Uterus (tissue), 3 donors: ENCODE measurements at regions not wholly inside any gene's neighbourhood (a gene's known extent, or its start where the extent isn't known, plus 50 kb on each side); places are given as distances from the start of the nearest gene placed in this dataset.
A peak's percentile ranks its signal among the peaks of the same experiment; 100 is the strongest.
"Not testable (repeated sequence)": the region's sequence is repeated elsewhere in the genome, so short reads cannot be mapped to it uniquely, and the experiment has no call there.

Source experiments
- DNase-seq, 2 donors: peaks; one replicate each; pipeline ENCODE4 v3.0.0-alpha.2; 2019 to 2020
- H3K27ac ChIP-seq, 2 donors: fragments of 200-600 bp; sonication (generic); 1 replicate in 1 of 2; 2 replicates in 1 of 2; pipeline ENCODE4 v1.5.1; 2016 to 2018
- H3K27me3 ChIP-seq, 2 donors: fragments of 200-600 bp; sonication (generic); one replicate each; pipeline ENCODE4 v1.5.1; 2018 to 2019; ENCODE audit warnings: control low read depth in 1 of 2
- H3K36me3 ChIP-seq, 2 donors: fragments of 200-600 bp; sonication (generic); one replicate each; pipeline ENCODE4 v1.5.1; 2019; ENCODE audit warnings: control low read depth in 1 of 2
- H3K4me1 ChIP-seq, 2 donors: fragments of 200-600 bp; sonication (generic); one replicate each; pipeline ENCODE4 v1.5.1; 2018 to 2019; ENCODE audit warnings: control low read depth in 1 of 2
- H3K4me3 ChIP-seq, 2 donors: fragments of 200-600 bp; sonication (generic); 1 replicate in 1 of 2; 2 replicates in 1 of 2; pipeline ENCODE4 v1.5.1; 2018 to 2019; ENCODE audit warnings: mild to moderate bottlenecking in 1 of 2
- H3K9me3 ChIP-seq, 2 donors: fragments of 200-600 bp; sonication (generic); one replicate each; pipeline ENCODE4 v1.5.1; 2019; ENCODE audit warnings: control low read depth in 1 of 2
- CTCF ChIP-seq, 4 experiments: fragments of 200-600 bp in 2 of 4; fragments of 450-650 bp in 2 of 4; sonication (generic) in 2 of 4; IDR thresholded peaks; one replicate each; pipeline ENCODE4 v1.5.1; 2016 to 2019; ENCODE audit warnings: antibody characterized with exemption in 4 of 4, mild to moderate bottlenecking in 2 of 4, moderate library complexity in 1 of 4
- POLR2A ChIP-seq, 2 donors: fragments of 450-650 bp; IDR thresholded peaks; one replicate each; pipeline ENCODE4 v1.6.1; 2016; ENCODE audit warnings: antibody characterized with exemption in 2 of 2, mild to moderate bottlenecking in 1 of 2, moderate library complexity in 1 of 2
- intact Hi-C: fragments of 100-400 bp; cut with DNase I; formaldehyde crosslinking; loops from one replicate; pipeline ENCODE4 v1.15.1; 2023; ENCODE audit warnings: low total_unique reads
- donor health status: DM: yes; HTN: yes; CAD: no.

GRCh38 chr22:22958621-22959020, 71.0 kb downstream of the IGLL5 start:
- Histone ChIP-seq H3K36me3 (no peaks in the 10 kb centered on the region), H3K27ac (no peak overlapping the region), H3K4me3 (no peak overlapping the region), H3K27me3 (no peaks in the 10 kb centered on the region), H3K9me3 (no peaks in the 10 kb centered on the region), H3K4me1 (no peaks in the 10 kb centered on the region)
- intact Hi-C loops, result loop anchor here (10.0 kb wide), 1 partner anchor 166 kb away; no protein-coding TSS in a partner anchor
- TF ChIP-seq POLR2A (IDR thresholded peaks at IDR 0.05) (no peak), CTCF (IDR thresholded peaks at IDR 0.05) (no peak)
- DNase-seq, result no peak

- no peaks in the 10 kb centered on the region for H3K27me3 ChIP-seq
- TF ChIP-seq POLR2A (IDR thresholded peaks at IDR 0.05) (no peak), CTCF (IDR thresholded peaks at IDR 0.05) (peak; percentile 79 to 94 (median 86))
- intact Hi-C loops, result loop anchor here (10.0 kb wide), 1 partner anchor 166 kb away; no protein-coding TSS in a partner anchor
- H3K4me3 ChIP-seq, result no peak overlapping the region
- no peaks in the 10 kb centered on the region for H3K9me3 ChIP-seq
- no peak overlapping the region for H3K27ac ChIP-seq
- no peaks in the 10 kb centered on the region for H3K36me3 ChIP-seq
- DNase-seq, result peak; percentile 61 to 72
- H3K4me1 ChIP-seq, result no peaks in the 10 kb centered on the region
Measured at GRCh38 chr22:22959147-22959827, 71.7 kb downstream of the IGLL5 start.

GRCh38 chr22:22960307-22960706, 72.7 kb downstream of the IGLL5 start:
- H3K27me3 ChIP-seq, result no peaks in the 10 kb centered on the region
- intact Hi-C loops, result no loop called here
- no peak overlapping the region for H3K4me3 ChIP-seq
- no peak for DNase-seq
- TF ChIP-seq POLR2A (IDR thresholded peaks at IDR 0.05), result no peak
- TF ChIP-seq CTCF (IDR thresholded peaks at IDR 0.05), result no peak
- H3K27ac ChIP-seq, result no peak overlapping the region
- H3K4me1 ChIP-seq, result no peaks in the 10 kb centered on the region
- H3K36me3 ChIP-seq, result no peaks in the 10 kb centered on the region
- H3K9me3 ChIP-seq, result no peaks in the 10 kb centered on the region

GRCh38 chr22:22961574-22961973, 74.0 kb downstream of the IGLL5 start:
- TF ChIP-seq POLR2A (IDR thresholded peaks at IDR 0.05), result no peak
- no peak for TF ChIP-seq CTCF (IDR thresholded peaks at IDR 0.05)
- Histone ChIP-seq H3K4me1 (no peaks in the 10 kb centered on the region), H3K27ac (no peak overlapping the region), H3K9me3 (no peaks in the 10 kb centered on the region), H3K36me3 (no peaks in the 10 kb centered on the region), H3K27me3 (no peaks in the 10 kb centered on the region), H3K4me3 (no peak overlapping the region)
- intact Hi-C loops, result no loop called here
- DNase-seq, result no peak

GRCh38 chr22:22968366-22968765, 80.8 kb downstream of the IGLL5 start:
- TF ChIP-seq POLR2A (IDR thresholded peaks at IDR 0.05) (no peak), CTCF (IDR thresholded peaks at IDR 0.05) (no peak)
- no peak overlapping the region for H3K4me3 ChIP-seq
- H3K27ac ChIP-seq, result no peak overlapping the region
- H3K4me1 ChIP-seq, result no peaks in the 10 kb centered on the region
- intact Hi-C loops, result no loop called here
- no peaks in the 10 kb centered on the region for H3K36me3 ChIP-seq
- DNase-seq, result no peak
- no peaks in the 10 kb centered on the region for H3K27me3 ChIP-seq
- H3K9me3 ChIP-seq, result no peaks in the 10 kb centered on the region

GRCh38 chr22:22972605-22973004, 85.0 kb downstream of the IGLL5 start:
- H3K4me3 ChIP-seq, DNase-seq, H3K9me3 ChIP-seq, H3K4me1 ChIP-seq, H3K27me3 ChIP-seq, H3K27ac ChIP-seq, intact Hi-C loops, H3K36me3 ChIP-seq: not testable (repeated sequence)
